GM21367 (cell line): ENCODE measurements at regions not wholly inside any gene's neighbourhood (a gene's known extent, or its start where the extent isn't known, plus 50 kb on each side); places are given as distances from the start of the nearest gene placed in this dataset.

Source experiments
- ATAC-seq: cut with Tn5 transposase; IDR thresholded peaks from one replicate; pipeline ENCODE4 v1.9.1; 2021; ENCODE audit not compliant: unreplicated experiment

DNA sequence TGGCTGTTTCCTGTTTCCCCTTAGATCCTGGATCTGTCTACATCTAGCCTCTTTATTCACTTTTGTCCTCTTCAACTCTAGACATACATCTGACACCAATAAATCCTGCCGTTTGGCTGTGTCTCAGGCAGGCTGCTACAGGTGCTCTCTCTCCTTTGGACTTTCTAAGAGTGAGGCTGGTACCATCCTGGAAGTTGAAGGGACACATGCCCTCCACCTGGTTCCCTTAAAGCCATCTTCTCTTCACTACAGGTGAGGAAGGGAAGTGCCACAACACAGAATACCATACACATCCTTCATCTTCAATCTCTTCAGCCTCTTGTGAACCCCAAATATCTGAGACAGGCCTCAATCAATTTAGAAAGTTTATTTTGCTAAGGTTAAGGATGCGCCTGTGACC lies 137.9 kb downstream of the BACH1 start:
- no peak for ATAC-seq

GRCh38 chr21:29441651-29442050 lies 142.9 kb downstream of the BACH1 start:
- ATAC-seq, result no peak

- no peak for ATAC-seq
Observed at GRCh38 chr21:29443411-29444010, 144.8 kb downstream of the BACH1 start.

GRCh38 chr21:29448766-29449165 lies 150.0 kb downstream of the BACH1 start:
- no peak for ATAC-seq

DNA sequence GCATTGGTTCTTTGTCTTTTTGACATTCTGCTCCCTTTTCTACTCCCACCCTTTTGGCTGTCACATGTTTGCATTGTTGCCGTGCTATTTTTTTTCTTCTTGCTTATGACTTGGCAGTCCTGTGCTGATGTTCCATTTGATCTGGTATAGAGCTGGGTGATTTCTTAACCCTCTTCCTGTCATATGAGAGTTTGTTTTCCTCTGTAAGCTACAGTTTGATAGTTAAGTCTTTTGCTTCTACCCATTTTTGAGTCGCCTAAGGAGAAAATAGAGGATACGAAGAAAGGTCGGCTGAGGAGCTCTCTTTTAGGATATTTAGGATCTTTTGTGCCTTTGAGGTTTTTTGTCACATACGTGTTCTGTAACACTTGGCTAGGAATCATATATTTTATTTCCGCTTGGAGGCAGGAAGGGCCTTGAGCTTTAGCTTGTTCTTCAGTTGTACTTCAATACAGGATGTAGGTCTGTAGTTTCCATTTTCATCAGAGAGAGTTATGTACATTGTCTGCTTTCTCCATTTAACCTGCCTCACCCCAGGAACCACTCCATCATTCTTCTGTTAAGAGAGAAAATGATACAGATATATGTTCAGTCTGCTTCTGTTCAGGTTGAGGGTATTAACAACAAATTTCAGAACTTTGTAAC lies 150.7 kb downstream of the BACH1 start:
- ATAC-seq, result no peak

- ATAC-seq, result no peak
Observed at GRCh38 chr21:29450058-29450457, 151.3 kb downstream of the BACH1 start.

- ATAC-seq, result no peak
Observed at GRCh38 chr21:29453511-29453910, 154.8 kb downstream of the BACH1 start.

DNA sequence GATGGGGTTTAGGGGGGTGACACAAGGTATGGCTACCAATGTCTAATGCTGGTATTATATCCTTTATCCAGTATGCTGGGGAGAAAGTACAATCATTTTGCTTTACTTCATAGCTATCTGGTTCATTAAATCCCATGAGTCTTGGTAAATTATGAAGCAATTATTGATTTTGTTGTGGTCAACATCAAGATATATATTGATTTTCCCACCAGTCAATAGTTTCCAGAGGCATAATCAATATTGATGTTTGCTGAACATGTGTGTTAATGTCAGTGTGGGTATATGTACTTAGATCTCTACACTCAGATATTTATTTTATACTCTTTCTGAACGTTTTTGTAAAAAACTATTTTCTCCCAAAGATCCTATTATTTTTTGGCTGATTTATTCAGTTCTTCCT lies 155.5 kb downstream of the BACH1 start:
- ATAC-seq, result no peak

GRCh38 chr21:29462479-29462878 lies 163.8 kb downstream of the BACH1 start:
- no peak for ATAC-seq

DNA sequence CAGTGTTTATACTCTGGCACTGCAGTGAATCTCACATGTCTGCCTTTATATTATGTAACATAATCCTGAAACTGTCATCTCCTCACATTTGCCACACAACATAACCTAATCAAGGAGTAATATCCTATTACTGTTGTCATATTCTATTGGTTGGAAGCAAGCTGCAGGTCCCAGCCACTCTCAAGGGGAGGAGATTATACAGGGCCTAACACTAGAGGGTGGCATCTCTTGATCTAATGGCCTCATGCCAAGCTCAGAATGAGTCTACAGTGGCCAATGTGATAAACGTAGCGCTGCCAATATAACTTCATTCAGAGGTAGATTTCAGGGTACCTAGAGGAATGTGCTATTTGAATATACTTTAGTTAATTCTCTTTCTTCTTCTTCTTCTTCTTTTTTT lies 166.8 kb downstream of the BACH1 start:
- ATAC-seq, result no peak

DNA sequence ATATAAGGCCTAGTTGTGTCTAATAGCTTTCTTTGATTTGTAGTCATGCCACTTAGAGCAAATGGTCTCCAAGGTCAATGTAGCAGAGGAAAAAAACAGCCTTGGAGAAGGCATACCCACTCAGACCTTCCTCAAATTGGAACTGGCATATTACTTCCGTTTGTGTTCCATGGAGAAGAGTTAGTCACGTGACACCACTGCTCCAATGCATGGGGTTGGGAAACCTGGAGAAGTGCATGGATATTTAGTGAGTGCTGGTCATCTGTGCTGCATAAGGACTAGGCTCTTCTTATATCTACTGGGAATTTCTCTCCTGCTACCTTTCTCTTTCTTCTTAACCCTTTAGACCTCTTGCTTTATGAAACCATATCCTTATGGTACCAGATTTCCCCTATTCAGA lies 167.8 kb downstream of the BACH1 start:
- ATAC-seq, result no peak

DNA sequence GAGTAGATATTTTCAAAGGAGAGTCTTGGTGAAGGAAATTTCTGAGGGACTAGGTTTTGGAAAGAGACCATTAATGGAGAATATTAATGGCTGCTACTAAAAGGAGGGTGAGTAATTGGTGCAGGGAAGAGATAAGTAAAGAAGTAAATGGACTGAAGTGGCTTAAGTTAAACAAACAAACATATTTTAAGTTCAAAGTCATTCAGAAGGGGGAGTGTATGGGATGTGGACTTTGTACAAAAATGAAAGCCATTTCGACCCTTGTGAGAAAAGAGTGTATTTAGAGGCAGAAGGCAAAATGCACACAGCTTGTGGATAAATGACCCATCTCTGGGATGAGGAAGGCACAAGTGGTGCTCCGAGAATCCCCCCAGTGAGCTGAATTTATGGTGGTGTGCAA lies 171.7 kb downstream of the BACH1 start:
- no peak for ATAC-seq

GRCh38 chr21:29473808-29474207 lies 175.1 kb downstream of the BACH1 start:
- no peak for ATAC-seq

GRCh38 chr21:29475329-29475728 lies 176.6 kb downstream of the BACH1 start:
- no peak for ATAC-seq

DNA sequence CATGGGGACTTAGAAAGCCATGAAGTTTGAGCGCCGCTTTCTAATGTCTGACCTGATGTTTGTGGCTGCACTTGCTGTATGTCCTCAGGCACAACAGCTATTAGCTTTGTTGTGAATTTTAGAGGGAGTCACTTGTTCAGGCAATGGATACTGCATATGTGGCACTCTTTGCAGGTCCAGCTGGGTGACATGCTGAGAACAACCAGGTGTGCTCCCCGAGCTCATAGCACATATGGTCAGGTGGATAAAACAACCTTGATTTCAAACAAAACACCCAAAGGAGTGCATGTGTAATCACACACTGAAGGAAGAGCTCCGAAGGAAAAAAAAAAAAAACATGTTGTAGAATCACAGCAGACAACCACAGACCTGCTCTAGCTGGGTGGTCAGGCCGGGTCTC lies 178.6 kb downstream of the BACH1 start:
- no peak for ATAC-seq

DNA sequence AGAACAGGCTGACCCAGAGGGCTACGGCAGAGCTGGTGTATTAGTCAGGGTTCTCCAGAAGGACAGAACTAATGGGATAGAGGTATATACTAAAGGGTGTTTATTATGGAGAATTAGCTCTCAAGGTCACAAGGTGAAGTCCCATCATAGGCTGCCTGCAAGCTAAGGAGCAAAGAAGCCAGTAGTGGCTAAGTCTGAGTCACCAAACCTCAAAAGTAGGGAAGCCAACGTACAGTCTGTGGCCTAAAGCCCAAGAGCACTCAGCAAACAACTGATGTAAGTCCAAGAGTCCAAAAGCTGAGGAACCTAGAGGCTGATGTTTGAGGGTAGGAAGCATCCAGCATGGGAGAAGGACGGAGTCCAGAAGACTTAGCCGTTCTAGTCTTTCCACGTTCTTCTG lies 179.2 kb downstream of the BACH1 start:
- no peak for ATAC-seq

- no peak for ATAC-seq
Observed at GRCh38 chr21:29481081-29481480, 182.4 kb downstream of the BACH1 start.

DNA sequence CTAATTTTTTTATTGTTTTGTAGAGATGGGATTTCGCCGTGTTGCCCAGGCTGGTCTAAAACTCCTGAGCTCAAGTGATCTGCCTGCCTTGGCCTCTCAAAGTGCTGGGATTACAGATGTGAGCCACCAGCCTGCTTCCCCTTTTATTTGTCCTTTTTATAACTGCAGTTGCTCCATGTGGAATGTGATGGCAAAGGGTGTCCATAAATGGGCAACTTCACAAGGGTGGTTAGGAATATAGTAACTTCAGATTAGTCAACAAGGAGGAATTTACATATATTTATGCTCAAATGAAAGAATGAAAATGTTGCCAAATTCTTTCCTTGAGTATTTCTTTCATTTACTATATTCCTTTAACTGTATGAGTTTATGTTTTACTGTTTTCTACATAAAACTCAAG lies 182.9 kb downstream of the BACH1 start:
- no peak for ATAC-seq

DNA sequence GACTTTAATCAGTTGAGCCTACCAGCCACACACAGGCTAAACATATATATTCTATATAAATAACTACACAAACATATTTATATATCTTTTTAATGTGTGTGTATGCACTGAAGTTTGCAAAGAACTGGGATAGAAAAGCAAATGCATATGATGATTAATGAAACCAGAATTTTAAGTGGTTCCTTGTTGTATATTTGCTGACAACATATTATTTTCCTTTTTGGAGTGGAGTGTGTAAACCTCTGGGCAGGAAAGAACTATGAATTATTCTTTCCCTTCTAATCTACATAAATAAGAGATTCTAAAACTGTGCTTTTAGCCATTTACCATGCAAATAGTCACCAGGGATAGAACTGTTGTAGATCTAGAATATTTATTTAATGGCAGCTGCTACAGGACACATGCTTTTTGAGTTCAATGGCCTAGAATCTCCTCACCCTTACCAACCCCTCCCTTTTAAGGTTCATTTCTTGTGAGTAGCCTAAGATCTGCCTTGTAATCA lies 187.6 kb downstream of the BACH1 start:
- no peak for ATAC-seq
